Ishikawa (cell line): ENCODE measurements at regions not wholly inside any gene's neighbourhood (a gene's known extent, or its start where the extent isn't known, plus 50 kb on each side); places are given as distances from the start of the nearest gene placed in this dataset.

Experiments used
- CEBPB ChIP-seq: IDR thresholded peaks from 2 replicates; pipeline ENCODE4 v1.6.1; 2012
- CREB1 ChIP-seq: IDR thresholded peaks from 2 replicates; pipeline ENCODE4 v1.6.1; 2012; ENCODE audit warnings: low read depth
- EGR1 ChIP-seq: IDR thresholded peaks from 2 replicates; pipeline ENCODE4 v1.6.1; 2012
- EP300 ChIP-seq: IDR thresholded peaks from 2 replicates; pipeline ENCODE4 v1.6.1; 2012; ENCODE audit warnings: borderline replicate concordance
- FOXM1 ChIP-seq: IDR thresholded peaks from 2 replicates; pipeline ENCODE4 v1.6.1; 2012; ENCODE audit warnings: low read depth, borderline replicate concordance
- NFIC ChIP-seq: IDR thresholded peaks from 2 replicates; pipeline ENCODE4 v1.6.1; 2012
- RAD21 ChIP-seq: IDR thresholded peaks from 2 replicates; pipeline ENCODE4 v1.6.1; 2012; ENCODE audit warnings: low read depth
- TAF1 ChIP-seq: IDR thresholded peaks from 2 replicates; pipeline ENCODE4 v1.6.1; 2012; ENCODE audit warnings: low read depth, mild to moderate bottlenecking
- TCF12 ChIP-seq: IDR thresholded peaks from 2 replicates; pipeline ENCODE4 v1.6.1; 2012; ENCODE audit warnings: low read depth
- TEAD4 ChIP-seq: IDR thresholded peaks from 2 replicates; pipeline ENCODE4 v1.6.1; 2012
- USF1 ChIP-seq: IDR thresholded peaks from 2 replicates; pipeline ENCODE4 v1.6.1; 2012
- YY1 ChIP-seq: IDR thresholded peaks from 2 replicates; pipeline ENCODE4 v1.6.1; 2012; ENCODE audit warnings: low read depth
- ZBTB7A ChIP-seq: IDR thresholded peaks from 2 replicates; pipeline ENCODE4 v1.6.1; 2012; ENCODE audit warnings: low read depth
- TF ChIP-seq, protein P1 (sequence below): IDR thresholded peaks from 2 replicates; pipeline ENCODE4 v1.6.1; 2012
- TF ChIP-seq, protein P2 (sequence below): IDR thresholded peaks from 2 replicates; pipeline ENCODE4 v1.6.1; 2012; ENCODE audit warnings: low read depth, mild to moderate bottlenecking

DNA sequence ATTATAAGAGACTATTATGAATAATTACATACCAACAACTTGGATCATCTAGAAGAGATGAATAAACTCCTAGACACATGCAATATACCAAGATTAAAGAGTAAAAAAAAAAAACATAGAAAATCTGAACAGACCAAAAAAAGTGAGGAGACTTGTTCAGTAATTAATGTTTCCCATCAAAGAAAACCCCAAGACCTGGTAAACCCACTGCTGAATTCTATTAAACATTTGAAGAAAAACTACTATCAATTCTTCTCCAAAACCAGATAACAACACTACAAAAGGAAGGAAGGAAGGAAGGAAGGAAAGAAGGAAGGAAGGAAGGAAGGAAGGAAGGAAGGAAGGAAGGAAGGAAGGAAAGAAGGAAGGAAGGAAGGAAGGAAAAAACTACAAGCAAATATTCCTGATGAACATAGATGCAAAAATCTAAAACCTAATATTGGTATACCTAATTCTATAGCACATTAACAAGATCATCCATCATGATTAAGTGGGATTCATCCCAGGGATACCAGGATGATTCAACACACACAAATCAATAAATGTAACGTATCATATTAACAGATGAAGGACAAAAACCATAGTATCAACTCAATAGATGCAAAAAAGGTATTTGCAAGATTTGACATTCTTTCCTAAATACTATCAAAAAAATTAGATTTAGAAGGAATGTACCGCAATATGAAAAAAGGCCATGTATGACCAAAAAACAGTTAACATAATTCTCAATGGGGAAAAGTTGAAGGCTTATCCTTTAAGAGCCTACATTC, 445.5 kb downstream of the KCNH5 start:
- TF ChIP-seq CEBPB = no peak
- no peak for TF ChIP-seq YY1
- no peak for TF ChIP-seq USF1
- TF ChIP-seq RAD21 = no peak
- TF ChIP-seq NFIC = no peak
- TF ChIP-seq, protein P1, sequence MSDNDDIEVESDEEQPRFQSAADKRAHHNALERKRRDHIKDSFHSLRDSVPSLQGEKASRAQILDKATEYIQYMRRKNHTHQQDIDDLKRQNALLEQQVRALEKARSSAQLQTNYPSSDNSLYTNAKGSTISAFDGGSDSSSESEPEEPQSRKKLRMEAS = no peak
- TF ChIP-seq FOXM1 = no peak

DNA sequence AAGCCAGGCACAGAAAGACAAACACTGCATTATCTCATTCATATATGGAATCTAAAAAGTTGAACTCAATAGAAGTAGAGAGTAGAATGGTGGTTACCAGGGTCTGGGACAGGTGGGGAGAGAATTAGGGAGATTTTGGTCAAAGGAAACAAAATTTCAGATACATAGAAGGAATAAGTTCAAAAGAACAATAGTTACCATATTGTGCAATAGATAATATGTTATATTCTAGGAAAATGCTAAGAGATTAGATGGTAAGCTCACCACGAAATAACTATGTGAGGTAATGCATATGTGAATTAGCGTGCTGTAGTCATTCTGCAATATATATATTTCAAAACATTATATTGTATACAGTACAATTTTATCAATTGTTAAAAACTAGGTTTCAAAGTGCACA, 442.5 kb downstream of the KCNH5 start:
- TF ChIP-seq FOXM1 = no peak
- TF ChIP-seq, protein P2, sequence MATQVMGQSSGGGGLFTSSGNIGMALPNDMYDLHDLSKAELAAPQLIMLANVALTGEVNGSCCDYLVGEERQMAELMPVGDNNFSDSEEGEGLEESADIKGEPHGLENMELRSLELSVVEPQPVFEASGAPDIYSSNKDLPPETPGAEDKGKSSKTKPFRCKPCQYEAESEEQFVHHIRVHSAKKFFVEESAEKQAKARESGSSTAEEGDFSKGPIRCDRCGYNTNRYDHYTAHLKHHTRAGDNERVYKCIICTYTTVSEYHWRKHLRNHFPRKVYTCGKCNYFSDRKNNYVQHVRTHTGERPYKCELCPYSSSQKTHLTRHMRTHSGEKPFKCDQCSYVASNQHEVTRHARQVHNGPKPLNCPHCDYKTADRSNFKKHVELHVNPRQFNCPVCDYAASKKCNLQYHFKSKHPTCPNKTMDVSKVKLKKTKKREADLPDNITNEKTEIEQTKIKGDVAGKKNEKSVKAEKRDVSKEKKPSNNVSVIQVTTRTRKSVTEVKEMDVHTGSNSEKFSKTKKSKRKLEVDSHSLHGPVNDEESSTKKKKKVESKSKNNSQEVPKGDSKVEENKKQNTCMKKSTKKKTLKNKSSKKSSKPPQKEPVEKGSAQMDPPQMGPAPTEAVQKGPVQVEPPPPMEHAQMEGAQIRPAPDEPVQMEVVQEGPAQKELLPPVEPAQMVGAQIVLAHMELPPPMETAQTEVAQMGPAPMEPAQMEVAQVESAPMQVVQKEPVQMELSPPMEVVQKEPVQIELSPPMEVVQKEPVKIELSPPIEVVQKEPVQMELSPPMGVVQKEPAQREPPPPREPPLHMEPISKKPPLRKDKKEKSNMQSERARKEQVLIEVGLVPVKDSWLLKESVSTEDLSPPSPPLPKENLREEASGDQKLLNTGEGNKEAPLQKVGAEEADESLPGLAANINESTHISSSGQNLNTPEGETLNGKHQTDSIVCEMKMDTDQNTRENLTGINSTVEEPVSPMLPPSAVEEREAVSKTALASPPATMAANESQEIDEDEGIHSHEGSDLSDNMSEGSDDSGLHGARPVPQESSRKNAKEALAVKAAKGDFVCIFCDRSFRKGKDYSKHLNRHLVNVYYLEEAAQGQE = no peak
- no peak for TF ChIP-seq ZBTB7A
- no peak for TF ChIP-seq YY1
- no peak for TF ChIP-seq CEBPB
- TF ChIP-seq, protein P1 = no peak
- TF ChIP-seq TCF12 = no peak
- TF ChIP-seq RAD21 = no peak
- TF ChIP-seq EP300 = no peak
- no peak for TF ChIP-seq TEAD4

GRCh38 chr14:62604524-62604923, 440.7 kb downstream of the KCNH5 start:
- TF ChIP-seq EGR1 (no peak), TAF1 (no peak), TEAD4 (no peak), ZBTB7A (no peak), RAD21 (no peak), FOXM1 (no peak), TCF12 (no peak), CREB1 (no peak), EP300 (no peak), YY1 (no peak), USF1 (no peak)
- TF ChIP-seq, protein P1 = no peak
- TF ChIP-seq, protein P2 = no peak

- TF ChIP-seq, protein P1 = no peak
Observed at GRCh38 chr14:62614122-62614521, 431.1 kb downstream of the KCNH5 start.

DNA sequence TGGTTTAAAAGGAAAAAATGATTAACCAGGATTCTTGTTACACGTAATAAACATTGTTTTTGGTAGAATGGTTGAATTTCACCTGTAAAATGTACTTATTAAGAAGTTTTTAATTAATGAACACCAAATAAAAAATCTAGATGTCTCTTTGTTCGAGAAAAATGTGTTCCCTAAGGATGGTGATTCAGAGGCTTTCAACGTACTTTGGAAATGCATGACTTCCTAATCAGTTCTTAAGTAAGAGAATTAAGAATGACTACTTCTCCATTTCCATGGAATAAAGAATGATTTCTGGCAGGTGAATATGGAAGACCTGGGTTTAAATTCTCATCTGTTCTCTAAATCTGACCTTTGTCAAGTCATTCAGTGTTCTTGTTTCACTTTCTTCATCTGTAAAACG, 428.6 kb downstream of the KCNH5 start:
- TF ChIP-seq CREB1 = no peak
- no peak for TF ChIP-seq RAD21
- TF ChIP-seq TCF12 = no peak
- TF ChIP-seq ZBTB7A = no peak
- no peak for TF ChIP-seq CEBPB
- no peak for TF ChIP-seq TAF1

GRCh38 chr14:62626416-62626815, 418.8 kb downstream of the KCNH5 start:
- TF ChIP-seq, protein P1 = no peak
- no peak for TF ChIP-seq USF1
- no peak for TF ChIP-seq EP300
- TF ChIP-seq FOXM1 = no peak
- no peak for TF ChIP-seq ZBTB7A
- TF ChIP-seq TCF12 = no peak
- TF ChIP-seq YY1 = no peak
- no peak for TF ChIP-seq CEBPB
- no peak for TF ChIP-seq RAD21
- TF ChIP-seq, protein P2 = no peak
- no peak for TF ChIP-seq EGR1
- TF ChIP-seq NFIC = no peak
- no peak for TF ChIP-seq TAF1
